HUES6 (cell line): ENCODE measurements at regions not wholly inside any gene's neighbourhood (a gene's known extent, or its start where the extent isn't known, plus 50 kb on each side); places are given as distances from the start of the nearest gene placed in this dataset.

ENCODE experiments used
- H3K27ac ChIP-seq: 2 replicates; pipeline ENCODE4 v1.7.0; 2013; ENCODE audit warnings: low read depth, mild to moderate bottlenecking, low read length, inconsistent platforms
- H3K27me3 ChIP-seq: 2 replicates; pipeline ENCODE4 v1.6.1; 2013; ENCODE audit warnings: low read length; ENCODE audit not compliant: control insufficient read depth, insufficient read depth
- H3K36me3 ChIP-seq: 2 replicates; pipeline ENCODE4 v1.6.1; 2013; ENCODE audit warnings: low read length; ENCODE audit not compliant: control insufficient read depth, insufficient read depth
- H3K4me1 ChIP-seq: 2 replicates; pipeline ENCODE4 v1.6.1; 2013; ENCODE audit warnings: low read length; ENCODE audit not compliant: control insufficient read depth, insufficient read depth
- H3K4me3 ChIP-seq: 2 replicates; pipeline ENCODE4 v1.5.1; 2013; ENCODE audit warnings: low read depth, low read length
- H3K9ac ChIP-seq: one replicate; pipeline ENCODE4 v1.6.1; 2013; ENCODE audit warnings: mild to moderate bottlenecking, low read length
- H3K9me3 ChIP-seq: 2 replicates; pipeline ENCODE4 v1.6.1; 2013; ENCODE audit warnings: low read depth, low read length; ENCODE audit not compliant: control insufficient read depth, insufficient read depth

DNA sequence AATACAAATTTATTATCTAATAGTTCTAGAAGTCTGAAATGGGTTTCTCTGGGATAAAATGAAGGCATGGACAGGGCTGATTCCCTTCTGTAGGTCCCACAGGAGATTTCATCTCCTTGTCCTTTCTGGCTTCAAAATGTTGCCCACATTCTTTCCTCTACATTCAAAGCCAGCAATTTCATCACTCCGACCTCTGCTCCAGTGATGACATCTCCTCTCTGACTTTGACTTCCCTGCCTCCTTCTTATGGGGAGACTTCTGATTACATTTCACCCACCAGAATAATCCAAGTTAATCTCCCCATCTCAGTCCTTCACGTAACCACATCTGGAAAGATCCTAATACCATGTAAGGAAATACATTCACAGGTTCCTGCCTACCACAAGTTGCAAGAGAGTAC is 358.0 kb upstream of the C1orf87 start:
- H3K4me3 ChIP-seq, result no peak overlapping the region
- no peaks in the 10 kb centered on the region for H3K4me1 ChIP-seq
- H3K36me3 ChIP-seq, result no peaks in the 10 kb centered on the region
- no peaks in the 10 kb centered on the region for H3K27me3 ChIP-seq
- H3K27ac ChIP-seq, result no peak overlapping the region
- H3K9me3 ChIP-seq, result peaks cover 17% of the 10 kb centered on the region
- H3K9ac ChIP-seq, result no peak overlapping the region

GRCh38 chr1:60430375-60430774 is 356.8 kb upstream of the C1orf87 start:
- peaks cover 17% of the 10 kb centered on the region for H3K9me3 ChIP-seq
- no peak overlapping the region for H3K4me3 ChIP-seq
- no peak overlapping the region for H3K27ac ChIP-seq
- no peak overlapping the region for H3K9ac ChIP-seq
- no peaks in the 10 kb centered on the region for H3K4me1 ChIP-seq
- H3K27me3 ChIP-seq, result no peaks in the 10 kb centered on the region
- no peaks in the 10 kb centered on the region for H3K36me3 ChIP-seq

- no peaks in the 10 kb centered on the region for H3K4me1 ChIP-seq
- H3K27ac ChIP-seq, result no peak overlapping the region
- H3K9me3 ChIP-seq, result peaks cover 3% of the 10 kb centered on the region; the same call in 1 of the 2 replicates
- H3K27me3 ChIP-seq, result no peaks in the 10 kb centered on the region
- H3K4me3 ChIP-seq, result no peak overlapping the region
- no peaks in the 10 kb centered on the region for H3K36me3 ChIP-seq
- H3K9ac ChIP-seq, result no peak overlapping the region
Observed at GRCh38 chr1:60428127-60428526, 354.6 kb upstream of the C1orf87 start.

GRCh38 chr1:60427701-60428100 is 354.1 kb upstream of the C1orf87 start:
- Histone ChIP-seq H3K4me3 (no peak overlapping the region), H3K36me3 (no peaks in the 10 kb centered on the region), H3K9me3 (peaks cover 3% of the 10 kb centered on the region; the same call in 1 of the 2 replicates), H3K27me3 (no peaks in the 10 kb centered on the region), H3K4me1 (no peaks in the 10 kb centered on the region), H3K27ac (no peak overlapping the region), H3K9ac (no peak overlapping the region)

DNA sequence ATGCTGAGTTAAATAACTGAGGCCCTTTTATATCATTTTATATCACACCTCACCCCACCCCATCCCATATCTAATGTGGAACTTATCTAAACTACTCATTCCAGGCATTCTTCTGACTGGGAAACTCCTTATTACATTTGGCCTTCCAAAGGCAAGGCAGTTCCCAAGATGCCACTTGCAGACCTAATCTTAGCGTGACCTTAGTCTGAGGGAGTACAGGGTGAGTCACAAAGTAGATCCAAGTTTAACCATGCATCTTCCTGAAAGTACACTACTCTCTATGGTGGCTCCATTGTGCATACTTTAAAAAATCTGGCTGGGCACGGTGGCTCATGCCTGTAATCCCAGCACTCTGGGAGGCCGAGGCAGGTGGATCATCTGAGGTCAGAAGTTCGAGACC is 353.6 kb upstream of the C1orf87 start:
- Histone ChIP-seq H3K9ac (no peak overlapping the region), H3K4me1 (no peaks in the 10 kb centered on the region), H3K4me3 (no peak overlapping the region), H3K27ac (no peak overlapping the region), H3K36me3 (no peaks in the 10 kb centered on the region), H3K27me3 (no peaks in the 10 kb centered on the region), H3K9me3 (peaks cover 3% of the 10 kb centered on the region; the same call in 1 of the 2 replicates)

DNA sequence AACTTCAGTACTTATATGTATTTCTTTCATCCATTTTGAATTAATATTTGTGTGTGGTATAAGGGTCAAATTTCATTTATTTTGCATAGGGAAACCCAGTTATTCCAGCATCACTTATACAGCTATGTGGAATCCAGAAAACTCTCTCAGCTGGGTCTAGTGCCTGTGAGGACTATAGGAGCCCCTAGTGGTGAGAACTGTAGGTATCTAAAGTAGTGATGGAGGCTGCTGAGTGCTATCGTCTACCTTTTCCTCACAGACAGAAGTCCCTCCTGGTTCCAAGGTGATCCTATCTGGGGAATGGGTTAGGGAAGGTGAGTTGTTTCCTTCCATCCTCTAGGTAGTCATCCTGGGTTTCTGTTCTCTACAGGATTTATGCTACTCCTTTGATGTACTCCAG is 352.0 kb upstream of the C1orf87 start:
- Histone ChIP-seq H3K9ac (no peak overlapping the region), H3K9me3 (peaks cover 8% of the 10 kb centered on the region), H3K36me3 (no peaks in the 10 kb centered on the region), H3K4me1 (no peaks in the 10 kb centered on the region), H3K27ac (no peak overlapping the region), H3K27me3 (no peaks in the 10 kb centered on the region), H3K4me3 (no peak overlapping the region)

- Histone ChIP-seq H3K9me3 (peaks cover 8% of the 10 kb centered on the region), H3K4me1 (no peaks in the 10 kb centered on the region), H3K27ac (no peak overlapping the region), H3K36me3 (no peaks in the 10 kb centered on the region), H3K9ac (no peak overlapping the region), H3K27me3 (no peaks in the 10 kb centered on the region), H3K4me3 (no peak overlapping the region)
Observed at GRCh38 chr1:60423146-60423780, 349.7 kb upstream of the C1orf87 start.

DNA sequence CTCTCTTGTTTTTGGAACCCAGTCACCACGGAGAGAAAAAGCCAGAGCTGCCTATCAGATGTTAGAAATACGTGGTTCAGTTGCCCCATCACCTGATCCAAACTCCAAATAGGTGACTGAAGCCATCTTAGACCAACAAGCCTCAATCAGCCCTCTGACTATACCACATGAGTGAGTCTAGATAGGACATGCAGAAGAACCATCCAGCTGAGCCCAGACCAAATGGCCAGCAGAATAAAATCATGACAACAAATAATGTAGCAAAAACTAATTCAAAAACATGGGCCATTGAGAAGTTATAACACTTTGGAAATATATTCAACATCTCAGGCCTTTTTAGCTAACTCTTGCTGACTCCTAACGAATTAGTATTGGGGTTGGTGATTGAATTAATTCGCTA is 348.4 kb upstream of the C1orf87 start:
- Histone ChIP-seq H3K36me3 (no peaks in the 10 kb centered on the region), H3K4me3 (no peak overlapping the region), H3K4me1 (no peaks in the 10 kb centered on the region), H3K27ac (no peak overlapping the region), H3K9me3 (peaks cover 8% of the 10 kb centered on the region), H3K9ac (no peak overlapping the region), H3K27me3 (no peaks in the 10 kb centered on the region)

DNA sequence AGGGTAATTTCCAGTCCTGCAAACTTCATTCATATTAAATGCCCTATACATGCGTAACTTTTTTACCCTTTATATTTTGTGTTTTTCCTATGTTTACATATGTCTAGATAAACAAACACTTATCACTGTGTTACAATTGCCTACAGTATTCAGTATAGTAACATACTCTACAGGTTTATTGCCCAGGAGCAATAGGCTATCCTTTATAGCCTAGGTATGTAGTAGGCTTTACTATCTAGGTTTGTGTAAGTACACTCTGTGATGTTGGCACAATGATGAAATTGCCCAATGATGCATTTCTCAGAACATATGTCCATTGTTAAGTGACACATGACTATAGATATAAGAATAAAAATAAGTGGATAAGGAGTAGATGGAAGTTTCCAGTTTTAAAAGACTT is 345.5 kb upstream of the C1orf87 start:
- Histone ChIP-seq H3K4me1 (no peaks in the 10 kb centered on the region), H3K36me3 (no peaks in the 10 kb centered on the region), H3K27ac (no peak overlapping the region), H3K27me3 (no peaks in the 10 kb centered on the region), H3K9me3 (peaks cover 5% of the 10 kb centered on the region), H3K4me3 (no peak overlapping the region), H3K9ac (no peak overlapping the region)

DNA sequence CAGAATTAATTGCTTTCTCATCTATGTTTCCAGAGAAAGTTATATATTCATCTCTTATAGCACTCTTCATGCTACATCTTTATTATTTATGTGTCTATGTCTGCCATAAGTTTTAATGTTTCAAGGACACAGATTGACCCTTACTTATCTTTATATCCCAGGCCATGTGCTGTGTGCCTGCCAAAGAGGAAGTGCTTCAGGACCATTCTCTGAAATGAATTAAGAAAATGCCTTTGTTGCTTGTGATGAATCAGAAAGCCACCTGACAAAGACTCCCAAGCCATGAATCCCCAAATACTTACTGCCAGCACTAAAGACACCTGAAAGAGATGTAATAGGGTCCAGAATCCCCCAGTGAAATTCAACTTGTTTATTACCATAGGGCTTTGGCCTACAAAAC is 342.1 kb upstream of the C1orf87 start:
- H3K36me3 ChIP-seq, result no peaks in the 10 kb centered on the region
- H3K4me1 ChIP-seq, result no peaks in the 10 kb centered on the region
- H3K27me3 ChIP-seq, result no peaks in the 10 kb centered on the region
- H3K27ac ChIP-seq, result no peak overlapping the region
- H3K9me3 ChIP-seq, result no peaks in the 10 kb centered on the region
- no peak overlapping the region for H3K9ac ChIP-seq
- H3K4me3 ChIP-seq, result no peak overlapping the region

GRCh38 chr1:60413091-60413490 is 339.5 kb upstream of the C1orf87 start:
- no peaks in the 10 kb centered on the region for H3K27me3 ChIP-seq
- no peak overlapping the region for H3K9ac ChIP-seq
- no peak overlapping the region for H3K4me3 ChIP-seq
- no peak overlapping the region for H3K27ac ChIP-seq
- no peaks in the 10 kb centered on the region for H3K4me1 ChIP-seq
- H3K9me3 ChIP-seq, result no peaks in the 10 kb centered on the region
- no peaks in the 10 kb centered on the region for H3K36me3 ChIP-seq

DNA sequence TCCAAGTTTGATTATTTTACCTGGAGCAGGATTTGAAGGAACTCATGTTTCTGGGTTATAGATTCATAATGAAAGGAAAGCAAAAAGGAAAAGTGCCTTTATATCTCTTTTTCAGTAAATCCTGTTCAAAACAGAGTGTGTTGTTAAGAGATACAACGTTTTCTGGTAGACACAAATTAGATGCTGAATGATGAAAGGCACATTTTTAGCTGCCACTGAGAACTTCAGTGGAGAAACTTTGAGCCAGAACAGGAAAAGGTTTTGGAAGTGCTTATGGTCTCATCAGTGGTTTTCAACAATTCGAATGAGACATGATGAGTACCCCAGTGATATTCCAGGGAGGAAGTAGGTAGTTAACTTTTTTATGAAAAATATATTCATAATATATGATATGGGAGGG is 338.0 kb upstream of the C1orf87 start:
- H3K27ac ChIP-seq, result no peak overlapping the region
- no peak overlapping the region for H3K9ac ChIP-seq
- H3K27me3 ChIP-seq, result no peaks in the 10 kb centered on the region
- H3K36me3 ChIP-seq, result no peaks in the 10 kb centered on the region
- H3K4me1 ChIP-seq, result no peaks in the 10 kb centered on the region
- no peak overlapping the region for H3K4me3 ChIP-seq
- H3K9me3 ChIP-seq, result no peaks in the 10 kb centered on the region
